GM12865 (cell line): ENCODE measurements at regions not wholly inside any gene's neighbourhood (a gene's known extent, or its start where the extent isn't known, plus 50 kb on each side); places are given as distances from the start of the nearest gene placed in this dataset.

Experiments used
- DNase-seq: peaks from one replicate; pipeline ENCODE4 v3.0.0; 2010; ENCODE audit warnings: low read depth
- H3K4me3 ChIP-seq: 2 replicates; pipeline ENCODE4 v1.5.1; 2011; ENCODE audit warnings: mild to moderate bottlenecking, low read depth, low read length, control low read depth
- TF ChIP-seq, protein P1 (sequence below): IDR thresholded peaks from 2 replicates; pipeline ENCODE4 v1.5.1; 2011; ENCODE audit warnings: low read length, control low read depth, low read depth, inconsistent platforms; ENCODE audit not compliant: insufficient read depth; ENCODE audit errors: missing control alignments

DNA sequence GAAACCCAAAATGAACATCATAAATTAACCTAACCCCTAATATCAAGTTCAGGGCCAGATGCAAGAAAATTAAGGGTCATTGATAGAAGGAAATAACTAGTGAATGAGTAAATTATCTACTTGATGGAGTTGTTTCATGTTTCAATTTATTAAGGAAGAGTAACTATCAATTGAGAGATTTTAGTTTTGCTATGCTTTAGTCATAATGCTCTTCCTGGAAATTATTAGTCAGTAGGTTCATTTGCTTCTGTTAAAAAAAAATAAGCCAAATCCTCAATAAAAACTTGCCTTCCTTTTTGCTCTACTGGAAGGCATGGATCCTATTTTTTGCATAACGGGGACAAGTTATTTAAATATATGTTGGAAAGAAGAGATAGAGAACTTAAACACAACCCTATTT is 59.0 kb upstream of the HIF1A start:
- DNase-seq = no peak
- TF ChIP-seq, protein P1, sequence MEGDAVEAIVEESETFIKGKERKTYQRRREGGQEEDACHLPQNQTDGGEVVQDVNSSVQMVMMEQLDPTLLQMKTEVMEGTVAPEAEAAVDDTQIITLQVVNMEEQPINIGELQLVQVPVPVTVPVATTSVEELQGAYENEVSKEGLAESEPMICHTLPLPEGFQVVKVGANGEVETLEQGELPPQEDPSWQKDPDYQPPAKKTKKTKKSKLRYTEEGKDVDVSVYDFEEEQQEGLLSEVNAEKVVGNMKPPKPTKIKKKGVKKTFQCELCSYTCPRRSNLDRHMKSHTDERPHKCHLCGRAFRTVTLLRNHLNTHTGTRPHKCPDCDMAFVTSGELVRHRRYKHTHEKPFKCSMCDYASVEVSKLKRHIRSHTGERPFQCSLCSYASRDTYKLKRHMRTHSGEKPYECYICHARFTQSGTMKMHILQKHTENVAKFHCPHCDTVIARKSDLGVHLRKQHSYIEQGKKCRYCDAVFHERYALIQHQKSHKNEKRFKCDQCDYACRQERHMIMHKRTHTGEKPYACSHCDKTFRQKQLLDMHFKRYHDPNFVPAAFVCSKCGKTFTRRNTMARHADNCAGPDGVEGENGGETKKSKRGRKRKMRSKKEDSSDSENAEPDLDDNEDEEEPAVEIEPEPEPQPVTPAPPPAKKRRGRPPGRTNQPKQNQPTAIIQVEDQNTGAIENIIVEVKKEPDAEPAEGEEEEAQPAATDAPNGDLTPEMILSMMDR = no peak
- H3K4me3 ChIP-seq = no peak overlapping the region

GRCh38 chr14:61636779-61637178 is 58.5 kb upstream of the HIF1A start:
- no peak for DNase-seq
- TF ChIP-seq, protein P1 = no peak
- no peak overlapping the region for H3K4me3 ChIP-seq

- no peak for DNase-seq
- H3K4me3 ChIP-seq = no peak overlapping the region
Measured at GRCh38 chr14:61638595-61639387, 56.5 kb upstream of the HIF1A start.

GRCh38 chr14:61640158-61641136 is 54.9 kb upstream of the HIF1A start:
- H3K4me3 ChIP-seq = no peak overlapping the region
- DNase-seq = no peak
- TF ChIP-seq, protein P1 = no peak

More at GRCh38 chr14:61638595-61639387, 56.5 kb upstream of the HIF1A start:
- TF ChIP-seq, protein P1 = no peak

GRCh38 chr14:61641914-61642613 is 53.2 kb upstream of the HIF1A start:
- TF ChIP-seq, protein P1 = no peak
- no peak overlapping the region for H3K4me3 ChIP-seq
- DNase-seq = no peak

DNA sequence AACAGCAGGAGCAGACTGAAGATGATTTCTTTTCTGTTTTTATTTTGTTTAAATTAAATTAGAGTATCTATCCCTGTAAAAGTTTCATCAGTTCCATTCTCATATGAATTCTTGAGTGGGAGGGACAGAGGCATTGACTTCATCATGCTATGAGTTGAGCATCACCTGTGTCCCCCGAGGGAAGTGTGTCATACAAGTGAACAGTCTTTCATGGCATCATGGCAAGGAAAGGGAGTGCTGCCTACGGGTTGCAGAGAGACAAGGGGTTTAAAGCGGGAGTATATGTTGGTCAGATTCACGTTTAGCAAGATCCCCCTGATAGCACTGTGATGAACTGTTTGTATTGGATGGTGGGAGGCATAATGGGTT is 52.7 kb upstream of the HIF1A start:
- TF ChIP-seq, protein P1 = no peak
- no peak for DNase-seq
- H3K4me3 ChIP-seq = no peak overlapping the region
